HG02884 (cell line): ENCODE measurements at regions not wholly inside any gene's neighbourhood (a gene's known extent, or its start where the extent isn't known, plus 50 kb on each side); places are given as distances from the start of the nearest gene placed in this dataset.

Experiments
- ATAC-seq: cut with Tn5 transposase; IDR thresholded peaks from one replicate; pipeline ENCODE4 v1.9.1; 2021; ENCODE audit warnings: mild to moderate bottlenecking, moderate library complexity; ENCODE audit not compliant: unreplicated experiment

GRCh38 chr6:6518631-6519427 is 69.7 kb upstream of the LY86 start:
- no peak for ATAC-seq

GRCh38 chr6:6521961-6522482 is 66.5 kb upstream of the LY86 start:
- no peak for ATAC-seq

- no peak for ATAC-seq
These were observed 65.8 kb upstream of the LY86 start for GRCh38 chr6:6522709-6523108.

- no peak for ATAC-seq
These were observed 63.6 kb upstream of the LY86 start for GRCh38 chr6:6524951-6525350.

- ATAC-seq, result no peak
These were observed 62.6 kb upstream of the LY86 start for GRCh38 chr6:6525933-6526332.

- ATAC-seq, result no peak
These were observed 59.2 kb upstream of the LY86 start for GRCh38 chr6:6529275-6529674.

GRCh38 chr6:6533176-6533575 is 55.3 kb upstream of the LY86 start:
- ATAC-seq, result no peak

GRCh38 chr6:6534399-6534798 is 54.1 kb upstream of the LY86 start:
- ATAC-seq, result no peak

GRCh38 chr6:6537488-6538260 is 50.8 kb upstream of the LY86 start:
- no peak for ATAC-seq

GRCh38 chr6:6538261-6538660 is 50.3 kb upstream of the LY86 start:
- no peak for ATAC-seq
